NB4 (cell line): ENCODE measurements at regions not wholly inside any gene's neighbourhood (a gene's known extent, or its start where the extent isn't known, plus 50 kb on each side); places are given as distances from the start of the nearest gene placed in this dataset.

Source experiments
- MYC ChIP-seq: IDR thresholded peaks from 2 replicates; pipeline ENCODE4 v1.6.1; 2011; ENCODE audit warnings: low read depth, low read length
- POLR2A ChIP-seq: IDR thresholded peaks from 2 replicates; pipeline ENCODE4 v1.6.1; 2011; ENCODE audit warnings: mild to moderate bottlenecking; ENCODE audit not compliant: insufficient read length; ENCODE audit errors: extremely low read depth
- TF ChIP-seq, protein P1 (sequence below): IDR thresholded peaks from one replicate; pipeline ENCODE4 v1.5.1; 2012; ENCODE audit warnings: low read depth, low read length
- TF ChIP-seq, protein P2 (sequence below): IDR thresholded peaks from 2 replicates; pipeline ENCODE4 v1.6.1; 2011; ENCODE audit warnings: low read depth, low read length

DNA sequence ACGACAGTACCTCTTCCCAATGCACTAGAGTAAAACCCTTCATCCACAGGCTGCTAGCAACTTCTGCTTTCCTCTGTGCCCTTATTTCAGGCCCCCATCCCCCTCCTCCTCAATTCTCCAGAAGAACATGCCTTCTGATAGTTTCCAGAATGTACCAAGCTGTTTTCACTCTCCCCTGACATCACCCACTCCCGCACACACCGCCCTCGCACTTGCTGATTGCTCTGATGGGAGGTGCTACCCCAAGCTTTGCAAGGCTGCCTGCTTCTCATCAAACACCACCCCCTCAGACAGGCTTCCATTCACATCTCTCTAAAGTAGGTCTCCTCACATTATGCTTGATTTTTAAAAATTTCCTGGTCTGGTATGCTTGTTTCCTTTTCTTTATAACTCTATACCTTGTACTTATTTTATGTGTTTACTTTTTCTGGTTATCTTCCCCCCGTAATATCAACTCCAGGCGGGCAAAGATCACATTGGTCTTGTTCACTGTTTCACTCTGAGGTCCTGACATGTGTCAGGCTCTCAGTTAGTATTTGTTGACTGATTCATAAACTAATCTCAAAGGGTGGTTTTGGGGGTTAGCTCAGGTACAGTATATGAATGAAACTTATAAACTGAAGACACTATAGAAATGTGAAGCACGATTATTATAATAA is 91.0 kb upstream of the C9orf72 start:
- no peak for TF ChIP-seq POLR2A
- TF ChIP-seq, protein P1, sequence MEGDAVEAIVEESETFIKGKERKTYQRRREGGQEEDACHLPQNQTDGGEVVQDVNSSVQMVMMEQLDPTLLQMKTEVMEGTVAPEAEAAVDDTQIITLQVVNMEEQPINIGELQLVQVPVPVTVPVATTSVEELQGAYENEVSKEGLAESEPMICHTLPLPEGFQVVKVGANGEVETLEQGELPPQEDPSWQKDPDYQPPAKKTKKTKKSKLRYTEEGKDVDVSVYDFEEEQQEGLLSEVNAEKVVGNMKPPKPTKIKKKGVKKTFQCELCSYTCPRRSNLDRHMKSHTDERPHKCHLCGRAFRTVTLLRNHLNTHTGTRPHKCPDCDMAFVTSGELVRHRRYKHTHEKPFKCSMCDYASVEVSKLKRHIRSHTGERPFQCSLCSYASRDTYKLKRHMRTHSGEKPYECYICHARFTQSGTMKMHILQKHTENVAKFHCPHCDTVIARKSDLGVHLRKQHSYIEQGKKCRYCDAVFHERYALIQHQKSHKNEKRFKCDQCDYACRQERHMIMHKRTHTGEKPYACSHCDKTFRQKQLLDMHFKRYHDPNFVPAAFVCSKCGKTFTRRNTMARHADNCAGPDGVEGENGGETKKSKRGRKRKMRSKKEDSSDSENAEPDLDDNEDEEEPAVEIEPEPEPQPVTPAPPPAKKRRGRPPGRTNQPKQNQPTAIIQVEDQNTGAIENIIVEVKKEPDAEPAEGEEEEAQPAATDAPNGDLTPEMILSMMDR: no peak
- no peak for TF ChIP-seq MYC
- TF ChIP-seq, protein P2, sequence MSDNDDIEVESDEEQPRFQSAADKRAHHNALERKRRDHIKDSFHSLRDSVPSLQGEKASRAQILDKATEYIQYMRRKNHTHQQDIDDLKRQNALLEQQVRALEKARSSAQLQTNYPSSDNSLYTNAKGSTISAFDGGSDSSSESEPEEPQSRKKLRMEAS: no peak
